Muscle layer of colon (tissue), 2 donors: ENCODE measurements at regions not wholly inside any gene's neighbourhood (a gene's known extent, or its start where the extent isn't known, plus 50 kb on each side); places are given as distances from the start of the nearest gene placed in this dataset.

Source experiments
- H3K27ac ChIP-seq: one replicate; pipeline ENCODE4 v1.7.0; 2013; ENCODE audit warnings: low read depth, mild to moderate bottlenecking, low read length, moderate library complexity
- H3K27me3 ChIP-seq, 2 donors: one replicate each; pipeline ENCODE4 v1.7.0; 2013; ENCODE audit warnings: low read length in 2 of 2, mild to moderate bottlenecking in 2 of 2; ENCODE audit not compliant: insufficient read depth in 2 of 2, control insufficient read depth in 1 of 2
- H3K36me3 ChIP-seq: one replicate; pipeline ENCODE4 v1.7.0; 2013; ENCODE audit warnings: mild to moderate bottlenecking, low read length; ENCODE audit not compliant: insufficient read depth
- H3K4me1 ChIP-seq: one replicate; pipeline ENCODE4 v1.7.0; 2013; ENCODE audit warnings: mild to moderate bottlenecking, low read length; ENCODE audit not compliant: insufficient read depth
- H3K4me3 ChIP-seq, 2 donors: one replicate each; pipeline ENCODE4 v1.7.0; 2013; ENCODE audit warnings: low read length in 2 of 2, low read depth in 1 of 2, mild to moderate bottlenecking in 1 of 2, moderate library complexity in 1 of 2
- H3K9ac ChIP-seq: one replicate; pipeline ENCODE4 v1.7.0; 2013; ENCODE audit warnings: low read length
- H3K9me3 ChIP-seq: one replicate; pipeline ENCODE4 v1.7.0; 2013; ENCODE audit warnings: mild to moderate bottlenecking, low read length
- donor health status: abdominal sarcoma.
- donor health status: Adenocarcinoma of cecum.

DNA sequence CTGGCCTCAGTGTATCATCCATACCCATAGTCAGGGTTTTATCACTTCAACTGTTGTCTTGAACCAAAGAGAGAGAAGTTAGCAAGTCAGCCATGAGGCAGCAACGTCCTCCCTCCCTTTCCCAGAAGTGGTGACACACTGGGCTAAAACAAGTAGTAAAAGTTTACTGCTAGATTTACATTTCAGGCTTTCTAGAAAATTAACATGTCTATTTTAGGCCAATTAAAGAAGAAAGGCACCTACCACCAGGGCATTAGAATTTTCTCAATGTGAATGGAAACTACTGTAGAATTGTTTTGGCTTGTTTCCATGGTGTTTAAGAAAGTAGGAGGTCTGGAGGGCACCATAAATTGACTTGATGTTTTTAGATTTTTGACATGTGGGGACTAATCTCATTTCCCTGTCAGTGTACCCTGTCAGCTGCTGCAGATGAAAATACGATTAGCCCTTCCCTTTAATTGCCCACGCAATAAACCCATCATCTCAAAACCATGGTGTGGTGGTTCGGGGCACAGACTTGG lies 121.8 kb upstream of the ELL2 start:
- Histone ChIP-seq H3K27ac (no peak overlapping the region), H3K4me1 (no peaks in the 10 kb centered on the region), H3K36me3 (no peaks in the 10 kb centered on the region), H3K9ac (no peak overlapping the region), H3K9me3 (no peaks in the 10 kb centered on the region), H3K27me3 (no peaks in the 10 kb centered on the region), H3K4me3 (no peak overlapping the region)

DNA sequence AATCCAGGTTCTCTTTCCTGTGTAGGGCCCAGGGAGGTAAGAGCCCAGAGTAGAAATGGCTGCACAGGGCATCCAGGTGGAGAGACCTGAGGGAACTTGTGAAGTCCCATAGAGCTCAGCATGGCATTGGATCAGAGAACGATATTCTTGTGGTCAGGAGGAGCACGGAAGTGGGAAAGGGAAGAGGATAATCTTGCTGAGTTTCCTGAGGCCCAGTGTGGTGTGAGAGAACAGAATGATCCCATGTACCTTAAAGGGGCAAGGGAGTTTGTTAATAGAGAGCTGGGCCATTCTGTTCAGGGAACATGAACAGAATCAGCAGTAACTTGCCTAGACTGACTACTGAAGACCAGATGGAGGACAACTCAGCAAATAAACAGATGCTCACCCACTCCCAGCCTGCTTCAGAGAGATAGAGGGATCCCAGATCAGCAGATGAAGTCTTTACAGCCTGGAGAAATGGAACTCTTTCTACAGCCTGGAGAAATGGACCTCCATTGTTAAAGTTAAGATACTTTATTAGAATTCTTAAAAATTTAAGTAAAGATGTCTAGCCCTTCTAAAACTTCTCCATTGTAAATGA lies 119.7 kb upstream of the ELL2 start:
- H3K4me1 ChIP-seq, result no peaks in the 10 kb centered on the region
- no peaks in the 10 kb centered on the region for H3K36me3 ChIP-seq
- no peaks in the 10 kb centered on the region for H3K9me3 ChIP-seq
- no peak overlapping the region for H3K27ac ChIP-seq
- no peak overlapping the region for H3K9ac ChIP-seq
- H3K4me3 ChIP-seq, result no peak overlapping the region
- no peaks in the 10 kb centered on the region for H3K27me3 ChIP-seq

DNA sequence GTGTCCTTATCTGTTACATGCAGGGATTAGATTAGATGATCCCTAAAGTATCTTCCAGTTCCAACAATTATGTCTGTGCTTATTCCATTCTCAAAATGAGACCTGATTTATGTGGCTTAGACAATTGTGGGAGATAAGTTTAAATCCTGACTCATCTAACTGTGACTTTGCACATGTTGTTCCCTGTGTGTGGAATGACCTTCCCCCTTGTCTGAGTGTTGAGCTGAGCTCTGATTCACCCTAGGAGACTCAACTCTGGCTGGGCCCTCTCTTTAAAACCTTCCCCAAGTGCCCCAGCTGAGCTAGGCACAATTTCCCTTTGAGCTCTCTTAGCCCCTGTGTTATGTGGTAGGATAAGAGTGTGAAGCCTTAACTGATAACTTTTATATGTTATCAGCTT lies 118.9 kb upstream of the ELL2 start:
- Histone ChIP-seq H3K27me3 (no peaks in the 10 kb centered on the region), H3K9me3 (no peaks in the 10 kb centered on the region), H3K27ac (no peak overlapping the region), H3K4me3 (no peak overlapping the region), H3K4me1 (no peaks in the 10 kb centered on the region), H3K9ac (no peak overlapping the region), H3K36me3 (no peaks in the 10 kb centered on the region)

DNA sequence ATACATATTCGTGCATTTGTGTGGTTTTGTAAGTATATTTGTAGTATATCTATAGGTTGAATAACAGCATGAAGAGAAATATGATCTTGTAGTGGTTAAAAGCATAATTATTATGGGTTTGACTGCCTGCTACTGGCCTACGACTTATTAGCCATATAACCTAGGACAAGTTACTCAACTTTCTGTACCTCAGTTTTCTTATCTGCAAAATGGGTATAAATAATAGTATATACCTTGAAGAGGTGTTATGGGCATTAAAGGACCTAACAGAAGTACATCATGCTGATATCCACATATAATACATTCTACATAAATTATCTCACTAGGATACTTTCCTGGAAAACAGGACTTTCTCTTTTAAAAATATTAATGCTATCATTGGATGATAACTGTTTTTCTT lies 118.3 kb upstream of the ELL2 start:
- H3K36me3 ChIP-seq, result no peaks in the 10 kb centered on the region
- no peaks in the 10 kb centered on the region for H3K4me1 ChIP-seq
- no peak overlapping the region for H3K27ac ChIP-seq
- no peaks in the 10 kb centered on the region for H3K27me3 ChIP-seq
- H3K4me3 ChIP-seq, result no peak overlapping the region
- H3K9me3 ChIP-seq, result no peaks in the 10 kb centered on the region
- H3K9ac ChIP-seq, result no peak overlapping the region

DNA sequence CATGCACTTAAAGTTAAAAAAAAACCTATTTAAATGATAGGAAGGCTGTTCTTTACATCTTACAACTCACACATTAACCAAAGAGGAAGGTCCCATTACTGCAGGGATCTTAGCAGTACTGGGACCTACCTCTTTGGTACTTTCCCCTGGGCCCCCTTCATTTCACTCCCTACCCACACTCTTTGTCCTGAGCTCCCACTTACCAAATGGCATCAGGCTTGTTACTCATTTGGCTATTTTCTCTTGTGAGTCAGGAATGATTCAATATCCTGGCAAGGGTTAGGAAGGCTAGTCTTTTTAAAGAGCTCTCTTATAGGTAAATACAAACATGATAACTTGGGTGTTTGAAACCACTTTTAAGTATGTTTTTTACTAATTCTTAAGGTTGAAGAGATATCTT lies 117.4 kb upstream of the ELL2 start:
- H3K4me3 ChIP-seq, result no peak overlapping the region
- no peaks in the 10 kb centered on the region for H3K36me3 ChIP-seq
- no peaks in the 10 kb centered on the region for H3K9me3 ChIP-seq
- no peak overlapping the region for H3K9ac ChIP-seq
- H3K27ac ChIP-seq, result no peak overlapping the region
- H3K27me3 ChIP-seq, result no peaks in the 10 kb centered on the region
- H3K4me1 ChIP-seq, result no peaks in the 10 kb centered on the region

DNA sequence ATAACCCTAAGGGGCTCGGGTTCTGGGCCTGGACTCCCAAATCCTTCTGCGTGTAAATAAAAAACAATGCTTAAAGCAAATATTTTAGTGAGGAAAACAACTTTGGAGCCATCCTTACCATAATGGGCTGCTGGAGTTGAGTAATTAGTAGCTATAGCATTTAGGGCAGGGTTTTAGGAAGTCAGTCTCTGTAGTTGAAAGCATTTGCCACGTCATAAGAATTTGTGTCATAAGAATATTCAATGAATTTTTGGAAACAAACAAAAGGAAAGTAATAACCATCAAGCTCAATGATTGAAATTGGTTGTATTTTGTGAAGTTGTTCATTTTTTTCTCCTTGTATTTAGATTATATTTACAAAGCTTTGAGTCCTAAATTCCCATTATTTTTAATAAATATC lies 114.8 kb upstream of the ELL2 start:
- Histone ChIP-seq H3K27ac (no peak overlapping the region), H3K9me3 (no peaks in the 10 kb centered on the region), H3K4me3 (no peak overlapping the region), H3K27me3 (no peaks in the 10 kb centered on the region), H3K4me1 (no peaks in the 10 kb centered on the region), H3K9ac (no peak overlapping the region), H3K36me3 (no peaks in the 10 kb centered on the region)

DNA sequence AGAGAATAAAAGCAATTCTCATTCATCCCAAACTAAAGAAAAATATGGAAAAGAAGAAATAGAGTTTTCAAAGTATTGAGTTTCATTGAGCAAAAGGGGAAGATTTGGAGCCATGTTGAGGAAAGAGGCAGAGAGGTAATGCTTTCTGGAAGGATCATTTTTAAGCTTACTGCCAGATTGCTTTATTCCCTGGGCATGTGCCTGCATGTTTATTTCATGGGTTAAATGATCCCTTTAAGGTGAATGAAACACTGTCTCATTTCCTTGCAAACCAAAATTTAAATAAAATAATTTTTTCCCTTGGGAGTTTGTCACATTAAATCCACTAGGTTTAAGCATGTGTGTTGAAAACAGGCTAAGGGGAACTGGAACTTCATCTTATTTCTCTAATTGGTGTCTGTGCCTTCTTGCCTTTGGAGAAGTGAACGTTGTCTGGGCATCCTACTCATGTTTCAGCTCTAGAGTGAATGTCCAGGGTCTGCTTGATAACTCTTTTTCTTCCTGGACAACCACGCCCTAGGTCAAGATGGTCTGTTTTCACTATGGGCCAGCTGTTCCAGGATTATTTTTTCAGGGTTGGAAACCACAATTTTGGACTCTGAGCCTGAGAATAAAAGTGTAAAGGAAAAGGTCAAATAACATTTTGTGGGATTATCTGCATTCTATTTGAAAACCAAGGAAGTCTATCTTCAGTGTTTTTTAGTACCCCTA lies 114.1 kb upstream of the ELL2 start:
- Histone ChIP-seq H3K27me3 (no peaks in the 10 kb centered on the region), H3K9ac (no peak overlapping the region), H3K27ac (no peak overlapping the region), H3K9me3 (no peaks in the 10 kb centered on the region), H3K4me1 (no peaks in the 10 kb centered on the region), H3K36me3 (no peaks in the 10 kb centered on the region), H3K4me3 (no peak overlapping the region)

DNA sequence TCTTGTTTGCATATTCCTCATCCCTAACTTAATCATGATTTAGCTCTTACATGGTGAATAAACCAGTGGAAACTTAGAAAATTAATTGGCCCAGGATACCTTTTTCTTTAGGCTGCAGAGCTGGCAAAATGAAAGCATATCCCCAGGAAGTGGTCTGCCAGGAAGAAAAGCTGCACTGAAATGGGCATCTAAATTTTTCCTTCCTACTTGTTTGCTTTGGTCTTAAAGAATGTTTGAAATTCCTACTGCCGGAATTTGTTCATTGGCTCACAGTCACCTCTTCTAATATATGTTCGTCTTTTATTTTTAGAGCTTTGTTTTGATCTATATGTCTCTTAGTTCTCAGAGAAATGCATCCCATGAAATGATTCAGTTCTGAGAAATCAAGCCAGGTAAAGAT lies 113.2 kb upstream of the ELL2 start:
- H3K4me1 ChIP-seq, result no peaks in the 10 kb centered on the region
- no peak overlapping the region for H3K27ac ChIP-seq
- no peak overlapping the region for H3K4me3 ChIP-seq
- H3K27me3 ChIP-seq, result no peaks in the 10 kb centered on the region
- no peaks in the 10 kb centered on the region for H3K9me3 ChIP-seq
- H3K36me3 ChIP-seq, result no peaks in the 10 kb centered on the region
- H3K9ac ChIP-seq, result no peak overlapping the region

DNA sequence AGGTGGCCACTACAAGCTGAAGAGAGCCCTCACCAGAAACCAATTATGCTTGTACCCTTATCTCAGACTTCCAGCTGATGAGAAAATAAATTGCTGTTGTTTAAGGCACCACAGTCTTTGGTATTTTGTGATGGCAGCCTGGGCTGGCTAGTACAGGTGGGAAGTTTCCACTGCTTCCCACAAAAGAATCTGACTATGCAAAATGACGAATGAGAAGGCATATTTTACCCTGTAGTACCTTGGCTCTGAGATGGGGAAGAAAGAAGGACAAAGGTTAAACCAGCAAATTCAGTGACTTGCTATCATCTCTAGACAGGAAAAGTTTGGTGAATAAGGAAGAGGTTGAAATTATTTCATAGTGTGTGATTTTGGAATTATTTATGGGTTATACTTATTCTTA lies 112.8 kb upstream of the ELL2 start:
- Histone ChIP-seq H3K27me3 (no peaks in the 10 kb centered on the region), H3K9ac (no peak overlapping the region), H3K36me3 (no peaks in the 10 kb centered on the region), H3K4me1 (no peaks in the 10 kb centered on the region), H3K27ac (no peak overlapping the region), H3K9me3 (no peaks in the 10 kb centered on the region), H3K4me3 (no peak overlapping the region)

DNA sequence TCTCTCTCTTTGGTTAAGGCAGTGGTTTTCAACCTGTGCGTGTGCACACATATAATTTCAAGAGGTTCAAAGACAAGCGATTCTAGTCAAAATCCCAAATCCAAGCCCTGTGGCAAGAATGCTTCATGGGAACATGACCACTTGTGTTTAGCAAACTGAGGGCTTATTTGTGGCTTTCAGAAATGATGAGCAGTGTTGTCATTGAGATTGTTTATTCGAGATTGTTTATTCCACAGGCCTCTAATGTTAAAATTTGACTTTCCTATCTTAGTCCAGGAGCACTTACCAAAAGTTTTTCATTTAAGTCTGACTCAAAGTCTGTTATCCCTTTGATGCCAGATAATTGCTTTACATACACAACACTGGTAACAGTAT lies 111.1 kb upstream of the ELL2 start:
- no peak overlapping the region for H3K9ac ChIP-seq
- H3K4me1 ChIP-seq, result peaks cover 6% of the 10 kb centered on the region
- no peaks in the 10 kb centered on the region for H3K9me3 ChIP-seq
- no peak overlapping the region for H3K27ac ChIP-seq
- no peaks in the 10 kb centered on the region for H3K36me3 ChIP-seq
- no peak overlapping the region for H3K4me3 ChIP-seq
- no peaks in the 10 kb centered on the region for H3K27me3 ChIP-seq

DNA sequence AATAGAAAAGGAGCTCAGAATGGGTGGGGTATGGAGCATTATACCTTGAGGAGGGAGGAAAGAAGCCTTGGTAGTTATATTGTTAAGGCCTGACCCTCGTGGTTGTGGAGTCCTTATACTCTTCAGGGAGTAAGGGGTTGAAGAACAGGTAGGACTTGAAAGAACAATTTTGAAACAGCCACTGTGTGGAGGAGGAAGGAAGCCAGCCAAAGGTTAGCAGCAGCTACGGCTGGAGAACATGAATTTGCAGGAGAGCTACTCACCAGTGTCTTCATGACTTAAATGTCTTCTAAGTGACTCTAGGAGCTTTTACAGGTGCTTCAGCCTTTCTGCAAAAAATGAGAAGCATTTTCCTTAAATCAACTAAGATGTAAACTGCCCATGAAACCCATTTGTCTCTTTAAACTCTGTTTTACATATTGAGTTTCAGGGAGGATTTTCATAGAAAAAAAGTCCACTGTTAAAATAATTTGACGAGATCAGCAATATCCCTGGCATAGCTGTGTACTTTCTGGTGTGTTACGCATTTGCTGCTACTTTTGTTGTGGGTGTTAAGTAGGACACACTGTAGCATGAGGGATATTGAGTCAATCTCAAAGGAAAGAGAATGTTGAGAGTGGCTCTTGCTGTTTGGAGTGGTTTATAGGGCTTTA lies 110.6 kb upstream of the ELL2 start:
- Histone ChIP-seq H3K27me3 (no peaks in the 10 kb centered on the region), H3K9ac (no peak overlapping the region), H3K27ac (no peak overlapping the region), H3K9me3 (no peaks in the 10 kb centered on the region), H3K4me1 (peaks cover 10% of the 10 kb centered on the region), H3K36me3 (no peaks in the 10 kb centered on the region), H3K4me3 (no peak overlapping the region)
